ENCODE measurements at regions not wholly inside any gene's neighbourhood (a gene's known extent, or its start where the extent isn't known, plus 50 kb on each side); places are given as distances from the start of the nearest gene placed in this dataset.

DNA sequence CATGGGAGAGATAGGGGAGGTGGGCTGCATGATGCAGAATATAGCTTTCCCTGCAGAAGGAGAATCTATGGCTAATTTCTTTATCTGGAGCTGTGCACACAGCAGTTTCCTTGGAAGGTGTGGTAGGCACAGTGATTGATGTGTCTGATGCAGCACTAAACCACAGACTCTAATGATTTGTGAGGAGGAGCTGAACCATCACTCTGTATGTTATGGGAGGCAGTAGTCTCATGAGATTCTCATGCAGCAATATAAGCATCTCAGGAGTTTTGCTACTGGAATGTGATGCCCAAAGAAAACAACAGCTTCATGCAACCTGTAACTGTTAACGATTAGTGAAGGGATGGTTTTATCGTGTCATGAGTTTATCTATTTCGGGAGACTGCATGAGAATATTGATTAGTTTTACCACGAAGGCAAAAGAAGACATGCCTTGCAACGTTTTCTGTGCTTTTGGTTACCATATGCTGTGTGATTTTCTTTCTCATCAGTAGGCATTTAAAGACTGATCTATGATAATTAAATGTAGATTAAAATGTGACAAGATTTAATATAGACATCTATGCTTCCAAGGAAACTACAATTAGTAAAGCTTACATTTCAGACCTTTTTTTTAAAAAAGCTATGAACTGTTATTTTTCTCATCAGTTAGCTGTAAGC lies 286.8 kb downstream of the ARL6IP6 start:
- CTCF ChIA-PET: no interaction called here

DNA sequence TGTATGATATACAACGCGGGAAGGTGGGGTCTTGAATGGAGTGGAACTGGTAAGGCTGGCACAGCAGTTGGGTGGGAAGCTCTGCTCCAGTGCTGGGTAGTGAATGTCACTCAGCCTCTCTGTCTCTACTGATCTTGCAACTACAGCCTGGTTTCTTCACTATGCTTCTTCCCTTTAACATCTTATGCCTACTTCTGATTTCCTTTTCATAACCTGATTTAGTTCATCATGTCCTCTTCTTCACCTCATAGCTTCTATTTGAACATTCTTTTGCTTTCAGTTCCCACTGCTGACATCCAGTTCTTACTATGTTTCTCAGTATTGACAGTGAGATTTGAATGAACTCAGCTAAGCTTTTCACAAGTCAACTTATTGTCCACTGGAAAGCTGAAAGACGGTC lies 286.2 kb downstream of the ARL6IP6 start:
- in situ Hi-C loops (cut with HindIII; ENCODE audit: low pct_unique_long_range_greater_than_20kb, low sequenced_read_pairs): no loop called here
- ChIA-PET CTCF (no interaction called here), POLR2A (no interaction called here)
- H3K9me3 ChIP-seq (ENCODE audit: control insufficient read depth, insufficient read depth, low read depth, low read length): no peaks in the 10 kb centered on the region
- intact Hi-C loops (cut with micrococcal nuclease; ENCODE audit: unreplicated experiment): no loop called here
- H3K4me3 ChIP-seq (ENCODE audit: low read depth in 2 of 2, low read length in 2 of 2): no peak overlapping the region
- no peaks in the 10 kb centered on the region for H3K27me3 ChIP-seq (ENCODE audit: control insufficient read depth, insufficient read depth, low read length)
- BruUV-seq (replicated peaks): no TSS peak
- H3K36me3 ChIP-seq (ENCODE audit: control insufficient read depth, insufficient read depth, low read length): no peaks in the 10 kb centered on the region
- ATAC-seq: no peak
- no peak for DNase-seq (ENCODE audit: low read depth, low spot score)
- H3K27ac ChIP-seq (ENCODE audit: low read length): no peak overlapping the region
- no peaks in the 10 kb centered on the region for H3K4me1 ChIP-seq (ENCODE audit: control insufficient read depth, insufficient read depth, low read length)
- TF ChIP-seq TCF7L2 (IDR thresholded peaks at IDR 0.05; ENCODE audit: low read depth, low read length): no peak
- no peak for TF ChIP-seq CTCF (IDR thresholded peaks at IDR 0.05)
- no peak for TF ChIP-seq SIN3A (IDR thresholded peaks at IDR 0.05; ENCODE audit: borderline replicate concordance, insufficient read depth, low read depth, low read length)
- TF ChIP-seq POLR2AphosphoS5 (IDR thresholded peaks at IDR 0.05; ENCODE audit: low read depth, low read length): no peak
- TF ChIP-seq, protein P1, sequence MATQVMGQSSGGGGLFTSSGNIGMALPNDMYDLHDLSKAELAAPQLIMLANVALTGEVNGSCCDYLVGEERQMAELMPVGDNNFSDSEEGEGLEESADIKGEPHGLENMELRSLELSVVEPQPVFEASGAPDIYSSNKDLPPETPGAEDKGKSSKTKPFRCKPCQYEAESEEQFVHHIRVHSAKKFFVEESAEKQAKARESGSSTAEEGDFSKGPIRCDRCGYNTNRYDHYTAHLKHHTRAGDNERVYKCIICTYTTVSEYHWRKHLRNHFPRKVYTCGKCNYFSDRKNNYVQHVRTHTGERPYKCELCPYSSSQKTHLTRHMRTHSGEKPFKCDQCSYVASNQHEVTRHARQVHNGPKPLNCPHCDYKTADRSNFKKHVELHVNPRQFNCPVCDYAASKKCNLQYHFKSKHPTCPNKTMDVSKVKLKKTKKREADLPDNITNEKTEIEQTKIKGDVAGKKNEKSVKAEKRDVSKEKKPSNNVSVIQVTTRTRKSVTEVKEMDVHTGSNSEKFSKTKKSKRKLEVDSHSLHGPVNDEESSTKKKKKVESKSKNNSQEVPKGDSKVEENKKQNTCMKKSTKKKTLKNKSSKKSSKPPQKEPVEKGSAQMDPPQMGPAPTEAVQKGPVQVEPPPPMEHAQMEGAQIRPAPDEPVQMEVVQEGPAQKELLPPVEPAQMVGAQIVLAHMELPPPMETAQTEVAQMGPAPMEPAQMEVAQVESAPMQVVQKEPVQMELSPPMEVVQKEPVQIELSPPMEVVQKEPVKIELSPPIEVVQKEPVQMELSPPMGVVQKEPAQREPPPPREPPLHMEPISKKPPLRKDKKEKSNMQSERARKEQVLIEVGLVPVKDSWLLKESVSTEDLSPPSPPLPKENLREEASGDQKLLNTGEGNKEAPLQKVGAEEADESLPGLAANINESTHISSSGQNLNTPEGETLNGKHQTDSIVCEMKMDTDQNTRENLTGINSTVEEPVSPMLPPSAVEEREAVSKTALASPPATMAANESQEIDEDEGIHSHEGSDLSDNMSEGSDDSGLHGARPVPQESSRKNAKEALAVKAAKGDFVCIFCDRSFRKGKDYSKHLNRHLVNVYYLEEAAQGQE (IDR thresholded peaks at IDR 0.05; ENCODE audit: insufficient read depth in 1 of 2, low read depth in 2 of 2, low read length in 1 of 2): no peak

More for the DNA sequence above, 286.8 kb downstream of the ARL6IP6 start:
- no peak overlapping the region for H3K4me3 ChIP-seq (ENCODE audit: low read depth in 2 of 2, low read length in 2 of 2)
- intact Hi-C loops (cut with micrococcal nuclease; ENCODE audit: unreplicated experiment): no loop called here
- ATAC-seq: no peak
- POLR2A ChIA-PET: interaction anchor here (0.5 kb wide), 1 partner anchor 9 kb away, joined by 4 read pairs; no protein-coding TSS in a partner anchor
- H3K4me1 ChIP-seq (ENCODE audit: control insufficient read depth, insufficient read depth, low read length): no peaks in the 10 kb centered on the region
- no peaks in the 10 kb centered on the region for H3K9me3 ChIP-seq (ENCODE audit: control insufficient read depth, insufficient read depth, low read depth, low read length)
- no peaks in the 10 kb centered on the region for H3K27me3 ChIP-seq (ENCODE audit: control insufficient read depth, insufficient read depth, low read length)
- no peak overlapping the region for H3K27ac ChIP-seq (ENCODE audit: low read length)
- in situ Hi-C loops (cut with HindIII; ENCODE audit: low pct_unique_long_range_greater_than_20kb, low sequenced_read_pairs): no loop called here
- no TSS peak for BruUV-seq (replicated peaks)
- TF ChIP-seq POLR2AphosphoS5 (IDR thresholded peaks at IDR 0.05; ENCODE audit: low read depth, low read length) (no peak), TCF7L2 (IDR thresholded peaks at IDR 0.05; ENCODE audit: low read depth, low read length) (no peak), SIN3A (IDR thresholded peaks at IDR 0.05; ENCODE audit: borderline replicate concordance, insufficient read depth, low read depth, low read length) (no peak), CTCF (IDR thresholded peaks at IDR 0.05) (no peak)
- TF ChIP-seq, protein P1 (IDR thresholded peaks at IDR 0.05; ENCODE audit: insufficient read depth in 1 of 2, low read depth in 2 of 2, low read length in 1 of 2): no peak
- no peaks in the 10 kb centered on the region for H3K36me3 ChIP-seq (ENCODE audit: control insufficient read depth, insufficient read depth, low read length)
- no peak for DNase-seq (ENCODE audit: low read depth, low spot score)

All from Panc1 (cell line).